Keratinocyte (primary cell): ENCODE measurements at regions not wholly inside any gene's neighbourhood (a gene's known extent, or its start where the extent isn't known, plus 50 kb on each side); places are given as distances from the start of the nearest gene placed in this dataset.
"Not testable (repeated sequence)": the region's sequence is repeated elsewhere in the genome, so short reads cannot be mapped to it uniquely, and the experiment has no call there.

Experiments used
- DNase-seq: peaks from one replicate; pipeline ENCODE4 v3.0.0-alpha.2; 2011; ENCODE audit warnings: low read depth, missing footprints, low spot score
- FAIRE-seq: peaks from 2 replicates; lab custom pipeline; 2011; peaks lifted over from hg19 to GRCh38; lab: Jason Lieb, UNC
- H2AFZ ChIP-seq: 2 replicates; pipeline ENCODE4 v1.6.0; 2012; ENCODE audit warnings: low read length, control low read depth, inconsistent platforms; ENCODE audit not compliant: control insufficient read depth
- H3K27ac ChIP-seq: 2 replicates; pipeline ENCODE4 v1.5.1; 2011; ENCODE audit warnings: low read length; ENCODE audit not compliant: control insufficient read depth, insufficient read depth
- H3K27me3 ChIP-seq: 3 replicates; pipeline ENCODE4 v1.6.0; 2011; ENCODE audit warnings: low read length; ENCODE audit not compliant: control insufficient read depth, insufficient read depth; ENCODE audit errors: extremely low read depth
- H3K36me3 ChIP-seq, 2 experiments: 2 replicates in 1 of 2; 3 replicates in 1 of 2; pipeline ENCODE4 v1.5.1; 2011; ENCODE audit warnings: low read length in 2 of 2, mild to moderate bottlenecking in 1 of 2; ENCODE audit not compliant: control insufficient read depth in 2 of 2, insufficient read depth in 2 of 2; ENCODE audit errors: extremely low read depth in 1 of 2
- H3K4me1 ChIP-seq: 3 replicates; pipeline ENCODE4 v1.5.1; 2011; ENCODE audit warnings: low read length; ENCODE audit not compliant: control insufficient read depth, insufficient read depth; ENCODE audit errors: extremely low read depth
- H3K4me2 ChIP-seq: 3 replicates; pipeline ENCODE4 v1.6.0; 2011; ENCODE audit warnings: low read depth, low read length; ENCODE audit not compliant: control insufficient read depth, insufficient read depth; ENCODE audit errors: extremely low read depth
- H3K4me3 ChIP-seq, 3 experiments: fragments of 200-600 bp in 1 of 3; sonication (generic) in 1 of 3; 2 replicates in 2 of 3; 3 replicates in 1 of 3; pipeline ENCODE4 v1.5.1; 2011 to 2016; ENCODE audit warnings: low read length in 3 of 3, mild to moderate bottlenecking in 3 of 3, control low read depth in 2 of 3, inconsistent platforms in 1 of 3, low read depth in 1 of 3, mixed read lengths in 1 of 3, mixed run types in 1 of 3, moderate library complexity in 1 of 3; ENCODE audit not compliant: control insufficient read depth in 2 of 3, insufficient read depth in 2 of 3; ENCODE audit errors: extremely low read depth in 1 of 3
- H3K79me2 ChIP-seq: 2 replicates; pipeline ENCODE4 v1.6.0; 2012; ENCODE audit warnings: low read length; ENCODE audit not compliant: control insufficient read depth, insufficient read depth
- H3K9ac ChIP-seq: 3 replicates; pipeline ENCODE4 v1.6.0; 2011; ENCODE audit warnings: low read length; ENCODE audit not compliant: control insufficient read depth, insufficient read depth; ENCODE audit errors: extremely low read depth
- H3K9me1 ChIP-seq: 3 replicates; pipeline ENCODE4 v1.6.0; 2011; ENCODE audit warnings: low read length; ENCODE audit not compliant: control insufficient read depth, insufficient read depth; ENCODE audit errors: extremely low read depth
- H3K9me3 ChIP-seq: 2 replicates; pipeline ENCODE4 v1.5.1; 2012; ENCODE audit warnings: low read depth, low read length; ENCODE audit not compliant: control insufficient read depth
- H4K20me1 ChIP-seq: 3 replicates; pipeline ENCODE4 v1.6.0; 2011; ENCODE audit warnings: low read length; ENCODE audit not compliant: control insufficient read depth, insufficient read depth; ENCODE audit errors: extremely low read depth
- dilution Hi-C: fragments of 300-500 bp; cut with MboI; formaldehyde crosslinking; loops from one replicate; pipeline ENCODE4 v1.7.0; 2020; ENCODE audit warnings: low sequenced_read_pairs; ENCODE audit not compliant: extremely low pct_ligation_motif_present

- dilution Hi-C loops, H3K36me3 ChIP-seq, H4K20me1 ChIP-seq, H3K27me3 ChIP-seq, H3K4me3 ChIP-seq, H3K4me2 ChIP-seq, H2AFZ ChIP-seq, H3K9me3 ChIP-seq, H3K4me1 ChIP-seq, DNase-seq, H3K79me2 ChIP-seq, FAIRE-seq, H3K27ac ChIP-seq, H3K9me1 ChIP-seq, H3K9ac ChIP-seq: not testable (repeated sequence)
Observed at GRCh38 chr14:105668471-105669230, 142.3 kb downstream of the TMEM121 start.

- H3K4me2 ChIP-seq, H3K4me1 ChIP-seq, H3K27me3 ChIP-seq, H4K20me1 ChIP-seq, H3K79me2 ChIP-seq, H3K27ac ChIP-seq, H3K9ac ChIP-seq, H3K36me3 ChIP-seq, H3K9me3 ChIP-seq, DNase-seq, H3K4me3 ChIP-seq, H2AFZ ChIP-seq, H3K9me1 ChIP-seq, FAIRE-seq, dilution Hi-C loops: not testable (repeated sequence)
Observed at GRCh38 chr14:105669231-105669610, 142.8 kb downstream of the TMEM121 start.

- H3K4me1 ChIP-seq, H3K4me2 ChIP-seq, DNase-seq, FAIRE-seq, H2AFZ ChIP-seq, H3K9me3 ChIP-seq, H3K36me3 ChIP-seq, H3K27me3 ChIP-seq, H3K9me1 ChIP-seq, H4K20me1 ChIP-seq, H3K79me2 ChIP-seq, H3K27ac ChIP-seq, H3K9ac ChIP-seq, dilution Hi-C loops, H3K4me3 ChIP-seq: not testable (repeated sequence)
Observed at GRCh38 chr14:105669646-105670045, 143.3 kb downstream of the TMEM121 start.

GRCh38 chr14:105672450-105673200, 146.2 kb downstream of the TMEM121 start:
- FAIRE-seq, H4K20me1 ChIP-seq, H3K27me3 ChIP-seq, dilution Hi-C loops, H3K4me3 ChIP-seq, DNase-seq, H3K4me2 ChIP-seq, H3K36me3 ChIP-seq, H3K27ac ChIP-seq, H3K9me1 ChIP-seq, H3K9me3 ChIP-seq, H2AFZ ChIP-seq, H3K79me2 ChIP-seq, H3K9ac ChIP-seq, H3K4me1 ChIP-seq: not testable (repeated sequence)

GRCh38 chr14:105675433-105675832, 149.1 kb downstream of the TMEM121 start:
- H3K9ac ChIP-seq, H3K36me3 ChIP-seq, H4K20me1 ChIP-seq, FAIRE-seq, H3K4me3 ChIP-seq, H3K27me3 ChIP-seq, dilution Hi-C loops, H3K27ac ChIP-seq, H3K4me1 ChIP-seq, H2AFZ ChIP-seq, H3K79me2 ChIP-seq, H3K9me3 ChIP-seq, H3K4me2 ChIP-seq, H3K9me1 ChIP-seq, DNase-seq: not testable (repeated sequence)
